ENCODE measurements at regions not wholly inside any gene's neighbourhood (a gene's known extent, or its start where the extent isn't known, plus 50 kb on each side); places are given as distances from the start of the nearest gene placed in this dataset.

DNA sequence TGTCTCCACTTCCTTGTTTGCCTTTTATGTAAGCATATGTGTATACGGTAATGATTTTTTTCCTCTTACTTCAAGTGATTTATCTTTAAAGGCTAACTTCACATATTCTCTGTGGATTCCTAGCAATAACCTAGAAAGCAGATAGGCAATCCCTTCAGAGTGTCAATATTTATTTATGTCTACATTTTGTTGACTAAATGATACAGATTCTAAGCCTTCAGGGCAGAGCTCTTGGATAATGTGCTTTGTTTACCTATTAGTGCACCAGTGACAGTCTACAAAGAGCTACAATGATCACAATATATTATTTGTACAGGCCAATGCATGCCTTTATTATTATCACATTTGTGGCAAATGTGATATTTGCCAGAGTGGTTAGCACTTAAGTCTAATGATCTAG lies 406.2 kb downstream of the EFNB2 start:
- TF ChIP-seq, protein P1, sequence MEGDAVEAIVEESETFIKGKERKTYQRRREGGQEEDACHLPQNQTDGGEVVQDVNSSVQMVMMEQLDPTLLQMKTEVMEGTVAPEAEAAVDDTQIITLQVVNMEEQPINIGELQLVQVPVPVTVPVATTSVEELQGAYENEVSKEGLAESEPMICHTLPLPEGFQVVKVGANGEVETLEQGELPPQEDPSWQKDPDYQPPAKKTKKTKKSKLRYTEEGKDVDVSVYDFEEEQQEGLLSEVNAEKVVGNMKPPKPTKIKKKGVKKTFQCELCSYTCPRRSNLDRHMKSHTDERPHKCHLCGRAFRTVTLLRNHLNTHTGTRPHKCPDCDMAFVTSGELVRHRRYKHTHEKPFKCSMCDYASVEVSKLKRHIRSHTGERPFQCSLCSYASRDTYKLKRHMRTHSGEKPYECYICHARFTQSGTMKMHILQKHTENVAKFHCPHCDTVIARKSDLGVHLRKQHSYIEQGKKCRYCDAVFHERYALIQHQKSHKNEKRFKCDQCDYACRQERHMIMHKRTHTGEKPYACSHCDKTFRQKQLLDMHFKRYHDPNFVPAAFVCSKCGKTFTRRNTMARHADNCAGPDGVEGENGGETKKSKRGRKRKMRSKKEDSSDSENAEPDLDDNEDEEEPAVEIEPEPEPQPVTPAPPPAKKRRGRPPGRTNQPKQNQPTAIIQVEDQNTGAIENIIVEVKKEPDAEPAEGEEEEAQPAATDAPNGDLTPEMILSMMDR (IDR thresholded peaks at IDR 0.05; ENCODE audit: control extremely low read depth in 1 of 3, insufficient read depth in 1 of 3, low read depth in 1 of 3, low read length in 3 of 3), result no peak
- TF ChIP-seq BCL11A (IDR thresholded peaks at IDR 0.05; ENCODE audit: low read depth in 2 of 2, low read length in 2 of 2) (no peak), RFX5 (IDR thresholded peaks at IDR 0.05; ENCODE audit: borderline replicate concordance, low read depth, low read length) (no peak), POLR2AphosphoS5 (IDR thresholded peaks at IDR 0.05; ENCODE audit: low read depth, low read length) (no peak), TAF1 (IDR thresholded peaks at IDR 0.05; ENCODE audit: low read depth, low read length) (no peak), JUND (IDR thresholded peaks at IDR 0.05; ENCODE audit: low read length) (no peak), RAD21 (IDR thresholded peaks at IDR 0.05 in 1 of 2, conservative IDR thresholded peaks at IDR 0.05 in 1 of 2; ENCODE audit: low read depth in 2 of 2, low read length in 2 of 2) (no peak), JUN (IDR thresholded peaks at IDR 0.05; ENCODE audit: low read depth, low read length) (no peak), ZNF274 (IDR thresholded peaks at IDR 0.05; ENCODE audit: borderline replicate concordance, extremely low read depth, low read length) (no peak), CHD2 (IDR thresholded peaks at IDR 0.05; ENCODE audit: low read length) (no peak)
